ENCODE measurements at regions not wholly inside any gene's neighbourhood (a gene's known extent, or its start where the extent isn't known, plus 50 kb on each side); places are given as distances from the start of the nearest gene placed in this dataset.
A peak's percentile ranks its signal among the peaks of the same experiment; 100 is the strongest.

GRCh38 chr5:33261305-33261704 lies 179.5 kb upstream of the TARS1 start:
- Histone ChIP-seq H2AFZ (ENCODE audit: low read length) (no peak overlapping the region), H3K79me2 (ENCODE audit: insufficient read depth, low read length) (no peaks in the 10 kb centered on the region), H3K27ac (ENCODE audit: extremely low read length, insufficient read depth, low read length) (no peak overlapping the region), H3K9me3 (ENCODE audit: low read length) (peaks cover 12% of the 10 kb centered on the region), H3K4me3 (replicated peaks in 1 of 3; ENCODE audit: insufficient read depth in 1 of 3, low read depth in 2 of 3, low read length in 3 of 3) (no peak overlapping the region), H3K27me3 (ENCODE audit: control insufficient read depth in 1 of 2, insufficient read depth in 2 of 2, low read length in 2 of 2) (no peaks in the 10 kb centered on the region), H3K9ac (ENCODE audit: insufficient read depth, low read depth, low read length) (no peak overlapping the region), H3K36me3 (replicated peaks in 1 of 2; ENCODE audit: control insufficient read depth in 1 of 2, insufficient read depth in 2 of 2, low read length in 2 of 2) (no peaks in the 10 kb centered on the region), H3K4me1 (ENCODE audit: insufficient read depth, low read length) (no peaks in the 10 kb centered on the region), H4K20me1 (ENCODE audit: insufficient read depth, low read length) (no peaks in the 10 kb centered on the region), H3K4me2 (ENCODE audit: low read depth, low read length) (no peak overlapping the region)
- in situ Hi-C loops (cut with HindIII; ENCODE audit: extremely low pct_ligation_motif_present, low pct_unique_long_range_greater_than_20kb) = no loop called here
- DNase-seq (ENCODE audit: low spot score) (no peak), FAIRE-seq (no peak), ATAC-seq (no peak)
- ChIA-PET POLR2A (no interaction called here), CTCF (ENCODE audit: low intra/inter-chr PET ratio, low total read pairs) (no interaction called here)
- TF ChIP-seq MLX (CRISPR knock-in tag; IDR thresholded peaks at IDR 0.05) = no peak
- TF ChIP-seq KLF12 (CRISPR knock-in tag; IDR thresholded peaks at IDR 0.05; ENCODE audit: borderline replicate concordance) = no peak
- no peak for TF ChIP-seq CCAR2 (optimal IDR thresholded peaks at IDR 0.05; ENCODE audit: low read depth, low read length)
- no peak for TF ChIP-seq KLF9 (CRISPR knock-in tag; IDR thresholded peaks at IDR 0.05; ENCODE audit: low read depth)
- no TSS peak for BruUV-seq (replicated peaks)
- intact Hi-C loops (cut with micrococcal nuclease; ENCODE audit: unreplicated experiment) = no loop called here
- WGBS (ENCODE audit: low lambda C conversion rate) = 69% methylated on average over 2 of the region's 2 CpGs

- CTCF ChIA-PET (ENCODE audit: low intra/inter-chr PET ratio, low total read pairs) = no interaction called here
- Histone ChIP-seq H4K20me1 (ENCODE audit: insufficient read depth, low read length) (no peaks in the 10 kb centered on the region), H3K9me3 (ENCODE audit: low read length) (peaks cover 12% of the 10 kb centered on the region), H3K79me2 (ENCODE audit: insufficient read depth, low read length) (no peaks in the 10 kb centered on the region), H3K4me1 (ENCODE audit: insufficient read depth, low read length) (no peaks in the 10 kb centered on the region), H2AFZ (ENCODE audit: low read length) (no peak overlapping the region), H3K27ac (ENCODE audit: extremely low read length, insufficient read depth, low read length) (no peak overlapping the region), H3K36me3 (replicated peaks in 1 of 2; ENCODE audit: control insufficient read depth in 1 of 2, insufficient read depth in 2 of 2, low read length in 2 of 2) (no peaks in the 10 kb centered on the region), H3K27me3 (ENCODE audit: control insufficient read depth in 1 of 2, insufficient read depth in 2 of 2, low read length in 2 of 2) (no peaks in the 10 kb centered on the region), H3K4me2 (ENCODE audit: low read depth, low read length) (no peak overlapping the region), H3K9ac (ENCODE audit: insufficient read depth, low read depth, low read length) (no peak overlapping the region), H3K4me3 (replicated peaks in 1 of 3; ENCODE audit: insufficient read depth in 1 of 3, low read depth in 2 of 3, low read length in 3 of 3) (no peak overlapping the region)
- no TSS peak for BruUV-seq (replicated peaks)
- WGBS (ENCODE audit: low lambda C conversion rate) = 46% methylated on average over 2 of the region's 2 CpGs
- no peak for FAIRE-seq
- ATAC-seq = no peak
- no peak for DNase-seq (ENCODE audit: low spot score)
- in situ Hi-C loops (cut with HindIII; ENCODE audit: extremely low pct_ligation_motif_present, low pct_unique_long_range_greater_than_20kb) = no loop called here
- POLR2A ChIA-PET = no interaction called here
- TF ChIP-seq ZNF101 (CRISPR knock-in tag; IDR thresholded peaks at IDR 0.05; ENCODE audit: borderline replicate concordance, low read depth) = no peak
- no peak for TF ChIP-seq TOPORS (CRISPR knock-in tag; IDR thresholded peaks at IDR 0.05)
- peak; percentile 77 to 83 for TF ChIP-seq MAFK (conservative IDR thresholded peaks at IDR 0.05 in 1 of 2, IDR thresholded peaks at IDR 0.05 in 1 of 2; ENCODE audit: low read length in 2 of 2)
- TF ChIP-seq ZNF784 (CRISPR knock-in tag; IDR thresholded peaks at IDR 0.05; ENCODE audit: borderline replicate concordance) = no peak
- TF ChIP-seq ZNF367 (CRISPR knock-in tag; IDR thresholded peaks at IDR 0.05; ENCODE audit: borderline replicate concordance) = no peak
- no peak for TF ChIP-seq ZNF383 (CRISPR knock-in tag; IDR thresholded peaks at IDR 0.05; ENCODE audit: borderline replicate concordance)
- TF ChIP-seq MAFF (IDR thresholded peaks at IDR 0.05; ENCODE audit: low read depth, low read length) = peak; percentile 77
- intact Hi-C loops (cut with micrococcal nuclease; ENCODE audit: unreplicated experiment) = no loop called here
Observed at GRCh38 chr5:33261747-33262146, 179.0 kb upstream of the TARS1 start.
